Skeletal muscle satellite cell (primary cell): ENCODE measurements at regions not wholly inside any gene's neighbourhood (a gene's known extent, or its start where the extent isn't known, plus 50 kb on each side); places are given as distances from the start of the nearest gene placed in this dataset.

ENCODE experiments used
- H3K27me3 ChIP-seq: 2 replicates; pipeline ENCODE4 v1.7.0; 2013; ENCODE audit warnings: low read length; ENCODE audit not compliant: control insufficient read depth, insufficient read depth
- H3K36me3 ChIP-seq: 2 replicates; pipeline ENCODE4 v1.7.0; 2013; ENCODE audit warnings: mild to moderate bottlenecking, control low read depth, low read length; ENCODE audit not compliant: insufficient read depth
- H3K4me1 ChIP-seq: 2 replicates; pipeline ENCODE4 v1.7.0; 2013; ENCODE audit warnings: low read length; ENCODE audit not compliant: control insufficient read depth, insufficient read depth
- H3K4me2 ChIP-seq: 2 replicates; pipeline ENCODE4 v1.7.0; 2013; ENCODE audit warnings: mild to moderate bottlenecking, low read length
- H3K4me3 ChIP-seq: 2 replicates; pipeline ENCODE4 v1.7.0; 2013; ENCODE audit warnings: low read length
- H3K9ac ChIP-seq: 2 replicates; pipeline ENCODE4 v1.7.0; 2013; ENCODE audit warnings: mild to moderate bottlenecking, low read depth, low read length, moderate library complexity
- H3K9me3 ChIP-seq: replicated peaks from 2 replicates; pipeline ENCODE4 v1.7.0; 2013; ENCODE audit warnings: mild to moderate bottlenecking, control low read depth, low read length

GRCh38 chrX:40484408-40485091, 96.2 kb upstream of the ATP6AP2 start:
- Histone ChIP-seq H3K27me3 (peaks cover 41% of the 10 kb centered on the region), H3K36me3 (no peaks in the 10 kb centered on the region), H3K4me3 (no peak overlapping the region), H3K9ac (no peak overlapping the region), H3K4me2 (no peak overlapping the region), H3K4me1 (no peaks in the 10 kb centered on the region), H3K9me3 (peaks cover 3% of the 10 kb centered on the region)

- peaks cover 41% of the 10 kb centered on the region for H3K27me3 ChIP-seq
- no peaks in the 10 kb centered on the region for H3K36me3 ChIP-seq
- H3K4me1 ChIP-seq: no peaks in the 10 kb centered on the region
- H3K4me2 ChIP-seq: no peak overlapping the region
- no peak overlapping the region for H3K4me3 ChIP-seq
- H3K9ac ChIP-seq: no peak overlapping the region
- H3K9me3 ChIP-seq: peaks cover 3% of the 10 kb centered on the region
Observed at GRCh38 chrX:40483502-40483901, 97.3 kb upstream of the ATP6AP2 start.

GRCh38 chrX:40479777-40480318, 100.9 kb upstream of the ATP6AP2 start:
- Histone ChIP-seq H3K4me1 (no peaks in the 10 kb centered on the region), H3K9ac (no peak overlapping the region), H3K36me3 (no peaks in the 10 kb centered on the region), H3K27me3 (peaks cover 56% of the 10 kb centered on the region), H3K9me3 (no peaks in the 10 kb centered on the region), H3K4me3 (no peak overlapping the region), H3K4me2 (no peak overlapping the region)

GRCh38 chrX:40478474-40479065, 102.2 kb upstream of the ATP6AP2 start:
- Histone ChIP-seq H3K4me3 (no peak overlapping the region), H3K4me2 (no peak overlapping the region), H3K27me3 (peaks cover 58% of the 10 kb centered on the region), H3K9me3 (no peaks in the 10 kb centered on the region), H3K9ac (no peak overlapping the region), H3K4me1 (no peaks in the 10 kb centered on the region), H3K36me3 (no peaks in the 10 kb centered on the region)

GRCh38 chrX:40476958-40477357, 103.8 kb upstream of the ATP6AP2 start:
- Histone ChIP-seq H3K36me3 (no peaks in the 10 kb centered on the region), H3K4me3 (no peak overlapping the region), H3K27me3 (peaks cover 50% of the 10 kb centered on the region), H3K9me3 (no peaks in the 10 kb centered on the region), H3K4me2 (no peak overlapping the region), H3K4me1 (peaks cover 4% of the 10 kb centered on the region), H3K9ac (no peak overlapping the region)

DNA sequence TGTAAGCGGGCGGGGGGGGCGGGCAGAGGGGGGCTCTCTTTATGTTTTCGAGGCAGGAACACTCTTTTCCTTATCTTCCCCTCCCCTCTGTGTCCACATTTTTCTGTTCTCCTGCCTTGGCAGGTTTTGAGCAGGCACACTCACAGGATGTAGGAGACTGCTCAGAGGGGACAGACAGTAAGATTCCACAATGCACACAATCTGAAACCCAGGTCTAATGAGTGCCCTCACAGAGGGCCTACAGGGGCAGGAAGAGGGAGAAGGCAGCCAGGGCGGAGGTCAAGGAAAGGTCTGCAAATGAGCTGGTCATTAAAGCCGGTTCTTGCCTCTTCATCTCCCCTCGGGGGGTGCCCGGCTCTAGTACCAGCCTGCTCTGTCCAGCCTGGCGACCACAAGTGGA, 106.1 kb upstream of the ATP6AP2 start:
- Histone ChIP-seq H3K4me3 (no peak overlapping the region), H3K4me2 (no peak overlapping the region), H3K9me3 (no peaks in the 10 kb centered on the region), H3K9ac (no peak overlapping the region), H3K36me3 (no peaks in the 10 kb centered on the region), H3K27me3 (peaks cover 52% of the 10 kb centered on the region), H3K4me1 (peaks cover 4% of the 10 kb centered on the region)

DNA sequence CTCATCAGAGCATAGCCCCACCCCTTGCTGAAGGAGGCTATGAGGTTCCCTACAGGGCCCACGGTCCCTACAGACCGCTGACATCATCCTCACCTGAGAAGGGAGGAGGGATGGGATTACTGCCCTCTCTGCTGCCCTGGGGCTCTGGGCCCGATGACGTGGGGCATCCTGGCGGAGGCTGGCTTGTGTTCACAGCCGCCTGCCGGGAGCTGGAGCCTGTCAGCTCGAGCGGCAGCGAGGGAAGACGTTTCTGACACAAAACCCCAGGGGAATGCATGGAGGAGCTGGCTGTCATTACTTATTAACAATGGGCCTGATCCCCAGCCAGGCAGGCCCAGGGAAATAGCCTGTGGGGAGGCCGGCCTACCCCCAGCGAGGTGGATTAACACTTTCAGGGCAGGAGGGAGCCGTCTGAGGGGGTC, 106.6 kb upstream of the ATP6AP2 start:
- Histone ChIP-seq H3K4me1 (peaks cover 4% of the 10 kb centered on the region), H3K9ac (no peak overlapping the region), H3K27me3 (peaks cover 55% of the 10 kb centered on the region), H3K9me3 (no peaks in the 10 kb centered on the region), H3K36me3 (no peaks in the 10 kb centered on the region), H3K4me3 (no peak overlapping the region), H3K4me2 (no peak overlapping the region)

- Histone ChIP-seq H3K27me3 (peaks cover 54% of the 10 kb centered on the region), H3K4me3 (no peak overlapping the region), H3K4me2 (no peak overlapping the region), H3K9me3 (no peaks in the 10 kb centered on the region), H3K4me1 (peaks cover 4% of the 10 kb centered on the region), H3K9ac (no peak overlapping the region), H3K36me3 (no peaks in the 10 kb centered on the region)
Observed at GRCh38 chrX:40473460-40474204, 107.1 kb upstream of the ATP6AP2 start.

DNA sequence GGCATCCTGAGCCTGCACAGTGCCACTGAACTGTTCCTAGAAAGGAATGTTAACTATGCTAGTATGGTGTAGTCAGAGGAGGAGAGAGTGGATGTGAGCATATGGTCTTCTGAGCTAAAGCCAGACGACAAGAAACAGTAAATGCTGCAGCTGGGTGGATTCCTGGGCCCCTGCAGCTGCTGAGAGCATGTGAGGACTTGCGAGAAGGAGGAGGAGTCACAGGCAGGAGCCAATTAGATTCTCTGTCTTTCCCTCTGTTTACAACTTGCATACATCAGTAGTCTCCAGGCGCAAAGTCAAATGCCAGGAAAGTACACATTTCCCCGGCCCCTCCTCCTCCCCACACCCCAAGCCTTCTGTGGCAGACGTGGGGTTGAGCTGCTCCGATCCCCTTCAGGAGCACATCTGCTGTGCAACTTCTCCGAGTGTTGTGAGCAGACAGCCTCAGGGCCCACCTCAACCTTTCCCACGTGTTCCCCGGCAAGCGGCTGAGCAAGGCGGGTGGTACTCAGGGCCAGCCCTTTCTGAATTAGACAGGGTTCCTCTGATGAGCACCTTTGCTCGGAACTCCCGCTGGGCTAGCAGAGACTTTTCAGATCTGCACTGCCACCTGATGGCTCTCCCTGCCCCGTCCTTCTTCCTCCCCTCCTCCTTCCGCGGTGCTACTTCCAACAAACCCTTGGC, 108.7 kb upstream of the ATP6AP2 start:
- peaks cover 57% of the 10 kb centered on the region for H3K27me3 ChIP-seq

DNA sequence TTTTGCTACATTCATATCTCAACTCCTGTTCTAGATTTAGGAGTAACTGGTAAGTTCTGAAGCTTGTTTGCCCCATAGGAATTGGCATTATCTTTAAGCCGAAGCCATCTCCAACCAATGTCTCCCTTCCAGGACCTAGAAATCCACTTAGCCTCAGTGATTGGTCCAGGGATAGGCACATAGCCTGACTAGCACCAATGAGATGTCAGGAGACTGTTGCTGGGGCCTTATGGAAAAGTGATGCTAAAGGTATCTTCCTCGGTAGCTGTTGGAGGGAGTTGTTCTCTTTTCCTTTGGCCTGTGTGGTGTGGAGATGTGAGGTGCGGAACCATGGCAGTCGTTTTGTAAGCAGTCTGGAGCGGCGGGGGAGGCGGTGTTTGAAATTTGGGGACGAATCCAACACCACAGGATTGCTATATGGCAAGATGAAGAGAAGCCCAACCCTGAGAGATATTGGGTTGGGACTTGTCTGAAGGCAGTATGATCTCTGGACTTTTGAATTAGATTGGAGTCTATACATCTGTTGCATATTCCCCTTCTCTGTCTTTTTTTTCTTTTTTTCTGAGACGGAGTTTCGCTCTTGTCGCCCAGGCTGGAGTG, 109.8 kb upstream of the ATP6AP2 start:
- no peaks in the 10 kb centered on the region for H3K9me3 ChIP-seq
- H3K4me3 ChIP-seq: no peak overlapping the region
- no peak overlapping the region for H3K4me2 ChIP-seq
- H3K36me3 ChIP-seq: no peaks in the 10 kb centered on the region
- H3K4me1 ChIP-seq: peaks cover 4% of the 10 kb centered on the region
- peaks cover 58% of the 10 kb centered on the region for H3K27me3 ChIP-seq
- H3K9ac ChIP-seq: no peak overlapping the region

More for the DNA sequence above, 108.7 kb upstream of the ATP6AP2 start:
- no peak overlapping the region for H3K9ac ChIP-seq
- no peaks in the 10 kb centered on the region for H3K9me3 ChIP-seq
- no peaks in the 10 kb centered on the region for H3K36me3 ChIP-seq
- H3K4me2 ChIP-seq: peak overlapping the region; percentile 54
- H3K4me1 ChIP-seq: peaks cover 4% of the 10 kb centered on the region
- H3K4me3 ChIP-seq: no peak overlapping the region

- H3K4me3 ChIP-seq: no peak overlapping the region
- H3K4me2 ChIP-seq: no peak overlapping the region
- H3K4me1 ChIP-seq: peaks cover 4% of the 10 kb centered on the region
- no peak overlapping the region for H3K9ac ChIP-seq
- no peaks in the 10 kb centered on the region for H3K36me3 ChIP-seq
- no peaks in the 10 kb centered on the region for H3K9me3 ChIP-seq
- H3K27me3 ChIP-seq: peaks cover 69% of the 10 kb centered on the region
Observed at GRCh38 chrX:40469316-40469715, 111.5 kb upstream of the ATP6AP2 start.
